HG03103 (cell line): ENCODE measurements at regions not wholly inside any gene's neighbourhood (a gene's known extent, or its start where the extent isn't known, plus 50 kb on each side); places are given as distances from the start of the nearest gene placed in this dataset.
"Not testable (repeated sequence)": the region's sequence is repeated elsewhere in the genome, so short reads cannot be mapped to it uniquely, and the experiment has no call there.

Experiments used
- ATAC-seq: cut with Tn5 transposase; IDR thresholded peaks from one replicate; pipeline ENCODE4 v1.9.1; 2021; ENCODE audit warnings: low read depth; ENCODE audit not compliant: unreplicated experiment

DNA sequence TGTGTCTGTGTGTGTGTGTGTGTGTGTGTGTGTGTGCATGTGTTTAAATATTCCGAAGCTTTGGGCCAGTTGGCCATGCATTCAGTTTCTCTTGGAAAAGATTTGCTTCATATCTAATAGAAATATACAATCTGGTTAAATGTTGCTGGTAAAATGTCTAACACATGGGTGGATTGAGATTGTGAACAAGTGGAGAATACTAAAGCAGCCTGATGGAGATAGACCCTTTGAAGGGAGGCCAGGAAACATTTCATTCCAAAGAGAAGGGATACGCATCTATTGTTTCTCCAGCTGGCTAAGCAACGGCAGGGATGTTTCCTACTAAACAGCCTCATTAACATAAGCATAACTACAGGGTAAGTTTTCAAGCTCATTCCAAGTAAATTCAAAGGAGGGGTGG is 257.5 kb upstream of the PTBP2 start:
- ATAC-seq, result no peak

DNA sequence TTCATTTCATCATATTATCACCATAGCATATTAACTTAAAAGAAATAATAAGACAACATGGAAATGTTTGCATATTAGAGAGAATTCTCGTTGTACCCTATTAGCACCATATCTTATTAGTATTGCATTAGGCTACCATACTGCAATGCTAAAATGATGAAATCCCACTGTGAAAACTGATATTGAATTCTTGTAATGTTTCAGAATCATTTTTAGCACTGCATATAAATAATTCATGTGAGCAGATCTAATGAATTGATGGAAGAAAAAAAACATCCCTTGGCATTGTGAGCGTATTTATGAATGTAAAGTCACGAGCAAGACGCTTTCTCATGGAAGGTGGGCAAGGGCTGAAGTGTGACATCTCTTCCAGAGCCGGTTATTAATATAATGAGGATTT is 257.1 kb upstream of the PTBP2 start:
- ATAC-seq, result no peak

DNA sequence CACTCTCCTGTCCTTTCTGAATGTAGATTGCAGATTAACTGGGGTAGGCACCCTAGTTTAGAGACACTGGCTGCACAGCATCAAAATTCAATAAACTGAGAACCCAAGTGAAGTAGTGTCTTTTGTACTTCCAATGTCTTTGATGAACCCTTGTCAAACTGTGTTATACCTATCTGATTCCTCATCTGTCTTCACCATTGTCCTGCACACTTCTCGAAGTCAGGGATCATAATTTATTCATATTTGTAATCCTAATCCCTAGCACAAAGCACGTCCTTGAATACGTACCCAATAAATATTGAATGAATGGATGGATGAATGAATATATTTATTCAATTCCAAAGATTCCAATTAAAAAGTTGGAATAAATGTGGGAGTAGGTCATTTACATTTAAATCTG is 256.6 kb upstream of the PTBP2 start:
- no peak for ATAC-seq

DNA sequence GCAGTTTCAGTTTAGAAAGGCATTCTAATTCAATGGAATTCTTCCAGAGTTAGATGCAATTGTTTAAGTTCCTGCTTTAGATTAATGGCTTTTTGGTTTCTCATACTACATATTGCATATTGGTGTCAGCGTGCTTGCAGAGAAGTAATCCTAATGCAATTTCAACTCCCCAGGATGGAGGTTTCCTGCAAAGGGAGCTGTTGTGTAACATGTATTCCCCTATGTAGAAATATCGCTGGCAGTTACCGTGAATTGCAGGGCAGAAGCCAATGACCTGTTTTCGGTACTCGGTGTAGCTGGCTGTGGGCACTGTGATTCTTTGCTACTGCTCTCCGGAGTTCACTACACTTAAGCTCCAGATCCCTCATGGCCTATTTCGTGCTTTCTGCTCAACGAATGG is 256.1 kb upstream of the PTBP2 start:
- no peak for ATAC-seq

DNA sequence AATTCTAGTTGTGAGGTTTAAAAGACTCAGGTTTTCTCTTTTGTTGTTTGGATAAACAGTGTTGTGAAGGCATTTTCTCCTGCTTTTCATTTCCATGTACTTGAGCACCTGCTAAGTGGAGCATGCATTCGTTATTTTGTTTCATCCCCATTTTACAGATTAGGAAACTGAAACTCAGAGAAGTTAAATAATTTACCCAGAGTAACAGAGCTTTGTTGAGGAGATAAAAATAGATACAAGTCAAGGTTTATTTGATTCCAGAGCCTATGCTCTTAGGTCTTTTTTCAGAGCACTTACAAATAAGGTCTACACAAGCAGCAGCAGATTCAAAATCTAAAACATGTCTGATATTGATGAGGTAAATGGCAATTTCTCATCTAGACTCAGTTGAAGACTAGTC is 254.7 kb upstream of the PTBP2 start:
- ATAC-seq, result no peak

DNA sequence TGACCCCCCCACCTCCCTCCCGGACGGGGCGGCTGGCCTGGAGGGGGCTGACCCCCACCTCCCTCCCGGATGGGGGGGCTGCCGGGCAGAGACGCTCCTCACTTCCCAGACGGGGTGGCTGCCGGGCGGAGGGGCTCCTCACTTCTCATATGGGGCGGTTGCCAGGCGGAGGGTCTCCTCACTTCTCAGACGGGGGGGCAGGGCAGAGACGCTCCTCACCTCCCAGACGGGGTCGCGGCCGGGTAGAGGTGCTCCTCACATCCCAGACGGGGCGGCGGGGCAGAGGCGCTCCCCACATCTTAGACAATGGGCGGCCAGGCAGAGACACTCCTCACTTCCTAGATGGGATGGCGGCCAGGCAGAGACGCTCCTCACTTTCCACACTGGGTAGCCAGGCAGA is 251.9 kb upstream of the PTBP2 start:
- ATAC-seq, result not testable (repeated sequence)

DNA sequence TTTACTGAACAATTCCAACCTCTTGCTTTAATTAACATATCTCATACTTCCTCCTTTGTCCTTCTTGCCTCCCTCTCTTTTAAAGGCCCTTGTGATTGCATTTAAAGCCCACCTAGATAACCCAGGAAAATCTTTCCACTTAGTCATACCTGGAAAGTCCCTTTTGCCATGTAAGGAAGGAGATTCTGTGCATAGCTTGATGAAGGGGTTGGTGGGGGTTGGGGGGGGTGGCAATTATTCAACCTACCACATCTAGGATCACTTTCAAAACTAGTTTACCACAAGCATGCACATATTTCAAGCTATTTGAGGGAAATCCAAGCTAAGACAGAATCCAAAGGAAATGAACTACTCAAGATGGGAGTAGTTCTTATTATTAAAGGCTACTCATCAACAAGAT is 249.1 kb upstream of the PTBP2 start:
- no peak for ATAC-seq

DNA sequence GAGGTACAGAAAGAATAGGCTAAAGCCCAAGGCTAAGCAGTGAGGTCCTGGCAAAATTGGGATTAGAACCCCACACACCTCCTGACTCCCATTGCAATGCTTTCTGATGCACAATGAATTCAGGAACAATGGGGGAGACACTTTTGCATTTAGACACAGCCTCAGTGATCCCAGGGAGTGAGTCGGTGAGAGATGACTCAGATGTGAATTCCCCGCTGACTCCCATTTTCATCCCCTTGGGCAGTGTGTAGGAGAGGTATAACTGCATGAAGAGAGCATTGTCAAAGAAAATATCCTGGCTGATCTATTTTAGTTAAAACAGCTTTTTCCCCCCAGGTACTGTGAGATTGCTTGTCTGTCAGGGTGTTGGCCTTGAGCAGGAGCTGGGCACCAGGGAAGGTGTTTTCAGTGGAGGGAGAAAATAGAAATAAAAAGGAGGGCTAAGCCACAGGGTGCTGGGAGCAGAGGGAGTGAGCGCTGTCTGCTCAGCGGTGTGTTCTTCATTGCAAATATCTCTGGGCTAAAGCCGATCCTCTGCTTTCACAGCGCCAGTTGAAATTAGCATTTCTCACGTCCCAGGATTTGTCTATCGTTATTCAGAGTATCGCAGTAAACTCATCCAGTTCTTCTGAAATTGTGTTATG is 247.7 kb upstream of the PTBP2 start:
- no peak for ATAC-seq

DNA sequence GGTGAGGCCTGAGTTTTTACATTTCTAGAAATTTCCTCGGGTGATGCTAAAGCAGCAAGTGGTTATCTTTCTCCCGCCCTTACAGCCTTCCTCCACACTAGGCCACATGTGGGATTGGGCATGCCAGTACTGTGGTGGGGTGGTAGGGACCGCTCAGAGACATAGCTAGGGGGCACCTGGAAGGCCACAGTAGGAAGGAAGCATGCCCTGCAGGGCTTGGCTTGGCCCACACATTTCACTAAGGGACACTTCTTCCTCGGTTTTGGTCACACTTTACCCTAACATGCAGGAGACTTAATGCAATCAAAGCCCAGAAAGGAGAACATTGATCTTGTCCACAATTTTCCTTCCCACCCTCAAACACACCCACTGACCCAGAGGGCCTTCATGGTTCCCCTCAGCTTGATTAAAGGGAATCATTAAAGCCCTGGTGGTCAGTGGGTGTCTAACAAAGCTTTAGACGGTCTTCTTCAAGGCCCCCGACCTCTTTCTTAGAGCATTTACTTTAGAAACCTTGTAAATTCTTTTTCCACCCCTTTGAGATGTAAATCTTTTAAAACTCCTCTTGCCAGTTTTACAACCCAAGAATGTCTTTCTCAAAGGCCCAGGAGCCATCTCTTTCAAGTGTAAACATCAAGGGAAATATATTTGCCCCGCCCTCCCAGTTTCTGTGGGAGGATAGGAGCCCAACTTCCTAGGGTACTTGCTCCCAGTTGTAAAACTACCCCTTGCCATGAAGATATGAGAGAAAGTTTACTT is 246.4 kb upstream of the PTBP2 start:
- ATAC-seq, result no peak

DNA sequence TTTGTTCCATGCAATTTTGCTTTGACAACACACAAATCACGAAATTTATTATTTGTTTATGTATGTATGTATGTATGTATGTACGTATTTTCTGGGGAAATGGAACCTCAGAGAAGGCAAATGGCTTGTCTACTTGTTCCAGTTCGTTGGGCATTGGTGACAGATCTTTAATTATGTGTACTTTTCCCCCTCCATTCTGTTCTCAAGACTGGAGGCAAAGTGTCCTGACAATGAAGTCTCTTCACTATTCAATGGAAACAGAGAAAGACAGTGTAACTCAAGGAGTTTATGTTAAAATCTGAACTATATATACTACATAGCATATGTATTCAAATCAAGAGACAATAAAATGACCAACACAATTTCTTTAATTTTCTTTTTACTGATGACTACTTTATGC is 245.7 kb upstream of the PTBP2 start:
- no peak for ATAC-seq

DNA sequence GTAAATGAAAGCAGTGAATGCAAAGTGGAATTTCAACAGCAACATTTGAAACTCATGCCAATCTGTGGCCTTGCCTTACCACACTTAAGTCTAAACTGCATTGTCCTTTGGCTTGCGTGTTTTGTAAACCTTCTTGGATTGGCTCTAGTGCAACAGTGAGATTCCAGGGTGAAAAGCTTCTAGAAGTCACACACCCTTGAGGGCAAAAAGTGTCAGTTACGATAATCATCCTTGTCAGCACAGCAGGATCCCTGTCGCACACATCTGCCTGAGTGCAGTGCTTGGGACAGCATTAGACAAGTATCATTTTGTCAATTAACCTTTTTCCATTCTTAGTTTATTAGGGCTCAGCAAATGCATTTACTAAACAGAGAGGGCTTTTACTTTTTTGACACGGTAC is 243.4 kb upstream of the PTBP2 start:
- no peak for ATAC-seq

DNA sequence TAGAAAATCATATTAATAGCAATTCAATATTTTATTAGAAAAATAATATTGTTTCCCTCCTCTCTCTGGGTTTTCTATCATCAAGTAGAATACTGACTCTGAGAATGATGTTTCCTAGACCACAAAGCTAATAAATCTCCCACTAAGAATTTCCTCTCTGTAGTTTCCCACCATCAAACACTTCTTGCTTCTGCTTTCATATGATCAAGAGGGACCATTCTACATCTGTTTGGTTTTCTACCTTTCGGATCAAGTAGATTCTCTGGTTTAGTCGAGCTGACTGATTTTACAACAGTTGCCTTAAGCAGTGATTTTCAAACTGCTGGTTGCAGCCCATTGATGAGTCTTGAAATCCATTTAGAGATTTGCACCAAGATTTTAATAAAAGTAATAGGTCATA is 240.2 kb upstream of the PTBP2 start:
- no peak for ATAC-seq

DNA sequence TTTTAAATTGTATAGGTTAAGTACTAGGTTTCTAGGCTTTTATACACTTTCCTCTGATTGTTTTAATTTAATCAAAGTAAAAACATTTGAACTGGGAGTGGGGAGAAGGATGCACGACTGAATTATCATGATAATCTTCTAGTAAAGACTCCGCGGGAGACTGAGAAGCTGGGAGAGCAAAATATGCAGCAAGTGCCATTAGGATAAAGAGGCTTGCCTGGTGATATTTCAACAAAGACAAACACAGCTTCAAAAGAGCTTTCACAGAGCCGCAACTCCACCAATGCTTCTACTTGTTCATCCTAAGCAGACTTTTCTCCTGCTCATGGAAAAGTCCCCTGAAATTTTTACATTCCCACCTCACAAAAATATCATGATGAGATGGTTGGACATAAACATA is 239.0 kb upstream of the PTBP2 start:
- no peak for ATAC-seq

DNA sequence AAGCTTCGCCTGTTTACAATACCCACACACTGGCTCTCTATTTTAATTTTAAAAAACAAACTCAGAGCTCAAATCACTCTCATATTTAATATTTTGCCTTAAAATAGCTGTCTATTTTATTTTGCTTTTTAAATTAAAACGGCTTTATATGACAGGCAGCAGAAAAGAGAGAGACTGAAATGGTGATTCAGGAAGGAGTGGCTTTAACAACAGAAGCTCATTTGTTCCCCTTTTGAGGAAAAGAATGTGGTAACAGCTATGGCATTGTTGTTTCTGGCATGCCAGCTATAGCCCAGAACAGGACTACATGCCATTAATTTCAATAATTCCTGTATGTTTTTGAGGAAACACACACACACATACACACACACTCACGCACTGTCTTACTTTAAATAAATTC is 234.2 kb upstream of the PTBP2 start:
- no peak for ATAC-seq

DNA sequence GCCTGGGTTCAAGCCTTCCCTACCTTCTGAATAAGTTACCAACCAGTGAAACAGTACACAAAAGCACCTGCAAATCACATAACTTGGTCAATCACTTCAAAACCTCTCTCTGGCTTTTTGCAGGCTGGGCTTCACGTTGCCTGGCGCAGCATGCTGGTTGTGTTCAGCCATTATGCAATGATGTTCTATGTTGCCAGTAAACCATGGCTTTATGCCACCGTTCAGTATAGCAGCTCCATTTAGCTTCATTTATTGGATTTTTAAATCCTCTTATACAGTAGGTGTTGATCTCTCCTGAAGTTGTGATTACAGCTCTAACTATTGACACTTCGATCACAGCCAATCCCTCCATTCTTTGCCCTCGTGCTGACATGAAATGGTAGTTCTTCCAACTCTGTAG is 233.6 kb upstream of the PTBP2 start:
- ATAC-seq, result no peak

DNA sequence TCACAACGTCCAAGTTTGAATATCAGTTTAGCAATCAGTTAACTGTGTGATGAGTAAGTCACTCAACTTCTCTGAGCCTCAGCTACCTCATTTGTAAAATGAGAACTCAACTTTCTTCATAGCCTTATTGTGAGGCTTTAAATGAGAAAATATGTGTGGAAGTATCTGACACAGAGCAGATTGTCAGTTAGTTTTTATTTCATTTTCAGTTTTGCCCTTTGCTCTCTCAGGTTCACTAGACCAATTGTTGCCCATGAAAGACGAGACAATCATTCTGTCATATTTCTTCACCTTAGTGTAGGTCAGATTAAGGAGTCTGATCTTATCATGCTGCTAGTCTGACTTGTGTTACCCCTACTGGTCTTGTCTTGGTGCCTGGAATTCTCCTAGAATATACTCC is 232.8 kb upstream of the PTBP2 start:
- no peak for ATAC-seq

DNA sequence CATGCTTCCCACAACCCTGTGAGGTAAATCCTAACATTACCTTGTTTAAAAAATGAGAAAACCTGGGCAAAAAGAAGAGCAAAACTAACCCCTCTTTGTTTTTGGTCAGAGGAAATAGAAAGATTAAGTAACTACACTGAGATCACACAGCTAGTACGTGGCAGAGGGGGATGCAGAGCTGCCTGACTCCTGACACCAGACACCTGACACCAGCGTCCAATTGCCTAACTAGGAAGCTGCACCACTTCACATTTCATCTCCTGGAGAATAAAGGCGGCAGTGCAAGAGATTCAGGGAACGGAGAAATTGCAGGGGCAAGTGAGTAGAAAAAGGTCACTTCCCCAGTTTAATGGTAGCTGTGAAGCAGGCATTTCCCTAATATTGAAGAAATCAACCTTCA is 229.3 kb upstream of the PTBP2 start:
- ATAC-seq, result no peak

DNA sequence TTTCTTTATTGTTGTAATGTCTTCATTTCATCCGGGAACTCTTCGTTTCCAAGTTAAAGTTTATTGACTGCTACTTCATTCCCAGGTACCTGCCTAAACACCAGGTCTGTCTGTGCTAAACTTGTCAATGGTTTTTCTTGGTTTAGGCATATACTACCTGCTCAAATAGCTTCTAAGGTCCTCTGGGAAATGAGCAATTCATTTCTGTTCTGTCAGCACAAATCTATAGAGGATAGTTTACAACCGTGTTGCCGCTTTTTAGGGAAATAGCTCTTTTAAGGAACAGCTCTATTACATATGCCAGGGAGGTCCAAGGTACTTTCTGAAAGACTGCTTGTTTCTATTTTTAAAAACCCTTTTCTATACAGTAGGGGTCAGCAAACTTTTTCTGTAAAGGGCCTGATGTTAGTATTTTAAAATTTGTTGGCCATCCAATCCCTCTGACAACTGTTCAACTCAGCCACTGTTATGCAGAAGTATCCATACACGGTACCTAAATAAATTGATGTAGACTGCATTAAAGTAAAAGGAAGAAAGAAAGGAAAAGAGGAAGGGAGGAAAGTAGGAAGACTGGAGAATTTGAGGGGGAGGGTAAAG is 222.7 kb upstream of the PTBP2 start:
- ATAC-seq, result no peak

DNA sequence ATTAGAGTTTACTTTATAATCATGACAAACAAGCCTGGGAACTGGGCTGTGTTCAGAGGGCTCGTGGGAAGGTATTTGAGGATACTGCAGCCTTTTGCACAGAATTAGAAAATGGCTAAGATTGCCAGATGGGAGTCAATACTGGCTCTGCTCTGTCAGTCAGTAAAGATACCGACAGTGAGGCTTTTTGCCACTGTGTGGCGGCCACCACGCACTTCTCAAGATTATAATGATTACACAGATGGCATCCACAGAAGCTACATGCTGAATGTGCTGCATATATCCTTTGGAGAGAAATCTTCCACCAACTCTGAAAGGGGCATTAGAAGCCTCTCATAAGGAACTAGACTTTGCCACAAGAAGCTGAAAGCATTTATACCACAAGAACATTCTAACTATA is 213.4 kb upstream of the PTBP2 start:
- ATAC-seq, result no peak

DNA sequence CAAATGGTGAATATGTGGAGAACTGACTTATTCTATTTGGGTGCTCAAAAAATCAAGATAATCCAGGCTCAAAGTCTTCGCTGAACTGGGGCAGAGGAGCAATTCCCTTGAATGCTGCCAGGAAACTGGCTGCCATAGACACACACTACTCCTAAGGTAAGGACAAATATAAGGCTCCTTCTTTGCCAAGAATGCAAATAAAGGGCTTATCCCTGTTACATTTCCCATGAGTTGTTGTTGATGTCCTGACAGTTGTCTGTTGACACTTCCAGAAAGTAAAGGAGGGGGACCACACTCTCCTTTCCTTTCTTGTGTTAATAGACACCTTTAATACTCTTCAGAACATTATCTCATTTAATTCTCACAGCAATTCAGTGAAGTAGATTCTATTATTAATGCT is 212.2 kb upstream of the PTBP2 start:
- no peak for ATAC-seq

DNA sequence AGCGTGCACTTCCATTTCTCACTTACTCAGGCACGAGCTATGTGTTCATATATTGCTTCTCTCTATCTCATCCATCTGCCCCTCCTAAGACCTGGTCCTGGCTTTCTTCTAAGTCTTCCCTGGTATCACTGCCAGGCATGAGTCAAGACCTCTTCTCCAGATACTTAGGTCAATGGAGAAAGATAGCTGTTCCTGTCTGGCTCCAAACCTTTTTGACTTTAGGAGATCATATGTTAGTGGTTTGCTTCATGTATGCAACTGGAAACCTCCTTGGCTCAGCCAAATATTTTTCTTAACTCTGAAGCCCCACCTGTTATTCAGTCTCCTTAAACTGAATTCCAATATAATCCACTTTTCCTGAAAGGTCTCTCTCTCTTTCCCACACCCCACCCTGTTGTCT is 211.6 kb upstream of the PTBP2 start:
- ATAC-seq, result no peak

DNA sequence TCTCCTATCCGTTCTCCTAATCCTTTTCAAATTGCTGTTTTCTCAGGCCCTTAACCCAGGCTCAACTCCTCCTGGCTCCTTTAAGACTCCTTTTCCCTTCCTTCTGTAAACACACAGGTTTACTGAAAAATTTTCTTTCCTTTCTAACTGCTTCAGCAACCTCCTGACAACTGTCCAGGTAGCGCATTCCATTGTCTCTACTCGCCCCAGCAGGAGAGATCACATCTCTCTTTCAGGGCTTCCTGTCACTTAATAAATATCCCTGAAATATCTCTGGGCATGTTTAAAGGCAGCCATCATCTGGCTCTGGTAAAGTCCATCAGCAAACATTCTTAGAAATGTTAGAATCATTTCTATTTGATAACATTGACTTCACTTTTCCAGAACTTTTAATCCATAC is 211.2 kb upstream of the PTBP2 start:
- ATAC-seq, result no peak
